ENCODE measurements at regions not wholly inside any gene's neighbourhood (a gene's known extent, or its start where the extent isn't known, plus 50 kb on each side); places are given as distances from the start of the nearest gene placed in this dataset.

GRCh38 chr7:13159003-13159402 is 471.6 kb downstream of the ARL4A start:
- TF ChIP-seq POLR2AphosphoS5 (IDR thresholded peaks at IDR 0.05; ENCODE audit: borderline replicate concordance, low read depth, low read length) (no peak), FOXP2 (optimal IDR thresholded peaks at IDR 0.05; ENCODE audit: control extremely low read depth, extremely low read length, insufficient read depth) (no peak), EZH2 (IDR thresholded peaks at IDR 0.05) (no peak)
